Type B pancreatic cell (in vitro differentiated cells): ENCODE measurements at regions not wholly inside any gene's neighbourhood (a gene's known extent, or its start where the extent isn't known, plus 50 kb on each side); places are given as distances from the start of the nearest gene placed in this dataset.
A peak's percentile ranks its signal among the peaks of the same experiment; 100 is the strongest.

Experiments used
- DNase-seq: peaks from one replicate; pipeline ENCODE4 v3.0.0; 2021; ENCODE audit warnings: mixed read lengths; ENCODE audit not compliant: unreplicated experiment; ENCODE audit errors: extremely low spot score
- H3K27ac Mint-ChIP-seq: 2 replicates; pipeline ENCODE4 v1.8.0; 2021; ENCODE audit warnings: mild to moderate bottlenecking, mixed read lengths
- H3K27me3 Mint-ChIP-seq: 2 replicates; pipeline ENCODE4 v1.8.0; 2021; ENCODE audit warnings: mixed read lengths
- H3K36me3 Mint-ChIP-seq: 2 replicates; pipeline ENCODE4 v1.8.0; 2021; ENCODE audit warnings: mixed read lengths
- H3K4me1 Mint-ChIP-seq: one replicate; pipeline ENCODE4 v1.8.0; 2021; ENCODE audit warnings: mixed read lengths; ENCODE audit not compliant: unreplicated experiment
- H3K4me3 Mint-ChIP-seq: 2 replicates; pipeline ENCODE4 v1.8.0; 2021; ENCODE audit warnings: mild to moderate bottlenecking, mixed read lengths
- H3K9me3 Mint-ChIP-seq: 2 replicates; pipeline ENCODE4 v1.8.0; 2021; ENCODE audit warnings: mixed read lengths
- CTCF ChIP-seq: fragments of 200-600 bp; sonication (generic); conservative IDR thresholded peaks from 2 replicates; pipeline ENCODE4 v1.5.0; 2021; ENCODE audit warnings: antibody characterized with exemption, mild to moderate bottlenecking

DNA sequence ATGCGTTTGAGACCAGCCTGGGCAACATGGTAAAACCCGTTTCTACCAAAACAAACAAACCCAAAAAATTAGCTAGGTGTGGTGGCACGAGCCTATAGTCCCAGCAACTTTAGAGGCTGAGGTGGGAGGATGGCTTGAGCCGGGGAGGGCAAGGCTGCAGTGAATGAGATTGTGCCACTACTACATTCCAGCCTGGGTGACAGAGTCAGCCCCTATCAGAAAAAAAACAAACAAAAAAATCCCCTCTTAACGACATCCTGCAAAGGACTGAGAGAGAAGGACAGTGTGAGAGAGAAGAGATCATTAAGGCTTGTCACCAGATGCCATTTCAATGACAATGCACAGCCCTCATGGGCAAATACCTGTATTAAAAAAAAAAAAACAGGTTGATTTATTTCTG is 266.7 kb upstream of the ATP10A start:
- TF ChIP-seq CTCF: no peak
- Mint-ChIP-seq H3K36me3 (no peaks in the 10 kb centered on the region), H3K9me3 (no peaks in the 10 kb centered on the region), H3K27ac (peak overlapping the region; percentile 55), H3K4me1 (peaks cover 5% of the 10 kb centered on the region), H3K27me3 (peaks cover 16% of the 10 kb centered on the region), H3K4me3 (no peak overlapping the region)
- no peak for DNase-seq

DNA sequence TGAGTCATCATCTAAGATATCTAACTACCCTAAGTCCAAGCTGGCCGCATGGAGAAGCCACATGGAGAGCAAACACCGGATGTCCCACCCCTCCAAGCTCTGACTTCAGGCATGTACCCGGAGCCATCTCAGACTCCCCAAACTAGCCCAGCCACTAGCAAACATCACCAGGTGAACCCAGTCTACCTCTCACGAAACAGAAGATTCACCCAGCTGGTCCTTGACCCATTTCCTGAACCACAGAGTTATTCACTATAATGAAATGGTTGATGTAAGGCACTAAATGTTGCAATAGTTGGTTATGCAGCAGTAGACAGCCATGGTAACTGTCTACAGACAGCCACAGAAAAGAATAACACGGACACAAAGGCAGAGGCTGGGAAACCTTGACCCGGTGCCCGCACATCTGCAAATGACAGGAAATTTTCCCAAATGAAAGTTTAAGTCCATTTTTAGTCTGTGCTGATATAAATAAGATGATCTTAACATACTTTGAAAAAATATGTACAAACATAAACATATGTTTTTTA is 265.5 kb upstream of the ATP10A start:
- Mint-ChIP-seq H3K4me1 (peaks cover 5% of the 10 kb centered on the region), H3K4me3 (no peak overlapping the region)

DNA sequence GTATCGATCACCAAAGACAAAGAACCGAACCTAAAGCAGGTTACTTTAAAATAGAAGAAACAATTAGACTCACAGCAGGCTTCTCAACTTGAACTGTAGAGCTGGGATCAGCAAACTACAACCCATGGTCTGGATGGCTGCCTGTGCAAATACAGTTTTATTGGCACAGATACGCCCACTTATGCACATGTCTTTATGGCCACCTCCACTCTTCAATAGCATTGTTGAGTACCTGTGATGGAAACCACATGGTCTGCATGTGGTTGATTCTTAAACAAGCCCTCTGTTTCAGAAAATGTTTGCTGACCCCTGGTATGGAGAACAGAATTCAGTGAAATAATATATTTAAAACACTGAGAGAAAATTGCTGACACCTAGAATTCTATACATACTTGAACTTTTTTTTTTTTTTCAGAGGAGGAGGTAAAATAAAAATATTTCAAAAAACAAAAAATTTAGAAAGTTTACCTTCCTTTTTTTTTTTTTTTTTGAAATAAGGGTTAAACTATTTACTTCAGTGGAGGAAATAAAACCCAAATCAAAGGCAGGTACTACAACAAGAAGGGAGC is 263.8 kb upstream of the ATP10A start:
- no peak for DNase-seq
- Mint-ChIP-seq H3K27ac (no peak overlapping the region), H3K27me3 (peaks cover 5% of the 10 kb centered on the region), H3K9me3 (no peaks in the 10 kb centered on the region), H3K36me3 (no peaks in the 10 kb centered on the region), H3K4me1 (no peaks in the 10 kb centered on the region), H3K4me3 (no peak overlapping the region)
- no peak for TF ChIP-seq CTCF

More for the DNA sequence above, 265.5 kb upstream of the ATP10A start:
- Mint-ChIP-seq H3K36me3 (no peaks in the 10 kb centered on the region), H3K9me3 (no peaks in the 10 kb centered on the region), H3K27ac (no peak overlapping the region), H3K27me3 (peaks cover 13% of the 10 kb centered on the region)
- no peak for TF ChIP-seq CTCF
- no peak for DNase-seq

DNA sequence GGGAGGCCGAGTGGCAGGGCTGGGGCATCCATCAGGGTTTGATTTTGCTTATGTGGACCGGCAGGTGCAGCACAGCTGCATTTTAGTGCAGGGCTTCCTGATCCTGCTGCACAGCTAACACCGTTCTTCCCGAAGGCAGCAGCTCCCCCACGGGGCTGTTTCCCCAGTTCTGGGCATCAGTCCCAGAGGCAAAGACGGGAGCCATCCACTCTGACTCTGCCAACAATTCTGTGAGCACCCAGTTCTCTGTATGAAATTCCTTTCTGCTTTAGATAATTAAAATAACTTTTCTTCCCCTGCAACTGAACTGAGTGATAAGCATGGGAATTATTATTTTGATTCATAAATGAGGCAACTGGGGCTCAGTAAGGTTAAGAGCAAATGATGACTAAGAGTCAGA is 262.9 kb upstream of the ATP10A start:
- Mint-ChIP-seq H3K4me3 (no peak overlapping the region), H3K27me3 (peaks cover 5% of the 10 kb centered on the region), H3K4me1 (no peaks in the 10 kb centered on the region), H3K9me3 (no peaks in the 10 kb centered on the region), H3K36me3 (no peaks in the 10 kb centered on the region), H3K27ac (no peak overlapping the region)
- no peak for TF ChIP-seq CTCF
- DNase-seq: no peak

- Mint-ChIP-seq H3K9me3 (no peaks in the 10 kb centered on the region), H3K36me3 (no peaks in the 10 kb centered on the region), H3K27ac (no peak overlapping the region), H3K27me3 (peaks cover 5% of the 10 kb centered on the region), H3K4me1 (no peaks in the 10 kb centered on the region), H3K4me3 (no peak overlapping the region)
- no peak for TF ChIP-seq CTCF
- DNase-seq: no peak
Observed at GRCh38 chr15:26125664-26126063, 262.5 kb upstream of the ATP10A start.
